AG04450 (cell line): ENCODE measurements at regions not wholly inside any gene's neighbourhood (a gene's known extent, or its start where the extent isn't known, plus 50 kb on each side); places are given as distances from the start of the nearest gene placed in this dataset.

Experiments
- CTCF ChIA-PET: fragments of 300-600, 350-600 bp; formaldehyde crosslinking; extraction: SDS; loops from one replicate; lab custom pipeline; 2022; ENCODE audit warnings: antibody characterized with exemption, inconsistent platforms; lab: Charles Lee
- POLR2A ChIA-PET: fragments of 350-600 bp; formaldehyde crosslinking; extraction: SDS; loops from one replicate; lab custom pipeline; 2021; ENCODE audit warnings: antibody characterized with exemption, inconsistent platforms; lab: Yijun Ruan, JAX
- DNase-seq: peaks from one replicate; pipeline ENCODE4 v3.0.0-alpha.2; 2011; ENCODE audit warnings: low read depth, low spot score
- H3K27ac ChIP-seq: one replicate; pipeline ENCODE4 v1.5.1; 2012; ENCODE audit warnings: low read depth, low read length, control low read depth
- H3K27me3 ChIP-seq: one replicate; pipeline ENCODE4 v1.6.0; 2012; ENCODE audit warnings: low read length; ENCODE audit not compliant: control insufficient read depth, insufficient read depth
- H3K4me3 ChIP-seq: 2 replicates; pipeline ENCODE4 v1.5.1; 2011; ENCODE audit warnings: mild to moderate bottlenecking, low read depth, low read length, control low read depth
- H3K9me3 ChIP-seq: 2 replicates; pipeline ENCODE4 v1.5.1; 2012; ENCODE audit warnings: low read length; ENCODE audit not compliant: control insufficient read depth, insufficient read depth
- TF ChIP-seq, protein P1 (sequence below): IDR thresholded peaks from 2 replicates; pipeline ENCODE4 v1.5.1; 2011; ENCODE audit warnings: low read depth, low read length, control low read depth, inconsistent platforms

DNA sequence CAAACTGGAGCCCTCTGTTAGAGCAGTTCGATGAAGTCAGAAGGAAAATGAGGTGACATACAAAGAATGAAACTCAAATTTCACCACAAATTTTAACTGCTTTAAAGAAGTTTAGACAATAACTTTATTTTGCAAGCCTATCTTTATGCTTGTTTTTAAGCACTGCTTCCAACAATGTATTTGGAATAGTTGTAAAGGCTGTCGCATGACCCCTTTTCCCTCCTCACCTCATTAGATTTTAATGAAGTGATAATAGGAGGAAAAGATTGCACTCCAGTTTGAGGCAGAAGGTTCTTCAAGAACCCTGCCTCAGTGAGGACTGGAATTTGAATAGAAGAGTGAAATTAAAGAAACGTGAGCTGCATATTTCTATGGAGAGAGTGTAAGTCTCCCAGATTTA, 386.1 kb upstream of the NR3C2 start:
- CTCF ChIA-PET: no interaction called here
- POLR2A ChIA-PET: no interaction called here

DNA sequence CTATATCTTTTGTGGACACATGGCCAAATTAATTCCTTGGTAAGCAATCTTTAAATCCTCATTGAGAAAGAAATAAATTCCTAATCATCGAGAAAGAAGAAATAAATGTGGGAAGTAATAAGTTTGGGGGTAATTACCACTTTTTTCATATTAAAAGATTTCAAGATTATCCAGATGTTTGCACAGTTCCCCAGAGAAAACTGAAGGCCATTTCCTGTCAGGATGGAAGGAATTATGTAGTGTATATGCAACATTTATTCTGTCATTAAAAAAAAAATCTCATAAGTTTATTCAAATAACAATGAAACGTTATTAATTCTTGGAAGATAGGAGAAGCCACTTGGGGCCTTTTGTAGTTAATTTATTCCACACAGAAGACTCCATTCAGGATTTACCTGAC, 385.6 kb upstream of the NR3C2 start:
- CTCF ChIA-PET: no interaction called here
- POLR2A ChIA-PET: no interaction called here
- no peaks in the 10 kb centered on the region; the same call in 1 of the 2 replicates for H3K9me3 ChIP-seq
- TF ChIP-seq, protein P1, sequence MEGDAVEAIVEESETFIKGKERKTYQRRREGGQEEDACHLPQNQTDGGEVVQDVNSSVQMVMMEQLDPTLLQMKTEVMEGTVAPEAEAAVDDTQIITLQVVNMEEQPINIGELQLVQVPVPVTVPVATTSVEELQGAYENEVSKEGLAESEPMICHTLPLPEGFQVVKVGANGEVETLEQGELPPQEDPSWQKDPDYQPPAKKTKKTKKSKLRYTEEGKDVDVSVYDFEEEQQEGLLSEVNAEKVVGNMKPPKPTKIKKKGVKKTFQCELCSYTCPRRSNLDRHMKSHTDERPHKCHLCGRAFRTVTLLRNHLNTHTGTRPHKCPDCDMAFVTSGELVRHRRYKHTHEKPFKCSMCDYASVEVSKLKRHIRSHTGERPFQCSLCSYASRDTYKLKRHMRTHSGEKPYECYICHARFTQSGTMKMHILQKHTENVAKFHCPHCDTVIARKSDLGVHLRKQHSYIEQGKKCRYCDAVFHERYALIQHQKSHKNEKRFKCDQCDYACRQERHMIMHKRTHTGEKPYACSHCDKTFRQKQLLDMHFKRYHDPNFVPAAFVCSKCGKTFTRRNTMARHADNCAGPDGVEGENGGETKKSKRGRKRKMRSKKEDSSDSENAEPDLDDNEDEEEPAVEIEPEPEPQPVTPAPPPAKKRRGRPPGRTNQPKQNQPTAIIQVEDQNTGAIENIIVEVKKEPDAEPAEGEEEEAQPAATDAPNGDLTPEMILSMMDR: no peak
- no peak overlapping the region for H3K27ac ChIP-seq
- no peak overlapping the region for H3K4me3 ChIP-seq
- no peak for DNase-seq
- H3K27me3 ChIP-seq: no peaks in the 10 kb centered on the region

More for the DNA sequence above, 386.1 kb upstream of the NR3C2 start:
- Histone ChIP-seq H3K9me3 (no peaks in the 10 kb centered on the region; the same call in 1 of the 2 replicates), H3K27me3 (no peaks in the 10 kb centered on the region), H3K4me3 (no peak overlapping the region), H3K27ac (no peak overlapping the region)
- TF ChIP-seq, protein P1: no peak
- no peak for DNase-seq

DNA sequence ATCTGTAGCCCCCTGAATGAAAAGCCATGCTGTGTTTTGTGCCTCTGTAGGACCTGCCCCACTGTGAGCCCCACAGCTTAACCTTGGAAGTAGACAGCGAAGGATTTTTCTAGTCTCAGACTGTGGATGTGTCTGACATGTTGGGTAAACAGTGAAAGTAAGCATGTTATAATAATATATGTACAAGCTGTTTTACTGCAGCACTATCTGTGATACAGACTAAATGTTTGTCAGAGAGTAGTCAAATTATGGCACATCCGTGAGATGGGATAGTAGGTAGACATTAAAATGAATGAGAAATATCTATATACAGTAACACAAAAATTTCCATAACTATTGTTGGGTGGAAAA, 381.2 kb upstream of the NR3C2 start:
- no peaks in the 10 kb centered on the region for H3K27me3 ChIP-seq
- TF ChIP-seq, protein P1: no peak
- CTCF ChIA-PET: no interaction called here

DNA sequence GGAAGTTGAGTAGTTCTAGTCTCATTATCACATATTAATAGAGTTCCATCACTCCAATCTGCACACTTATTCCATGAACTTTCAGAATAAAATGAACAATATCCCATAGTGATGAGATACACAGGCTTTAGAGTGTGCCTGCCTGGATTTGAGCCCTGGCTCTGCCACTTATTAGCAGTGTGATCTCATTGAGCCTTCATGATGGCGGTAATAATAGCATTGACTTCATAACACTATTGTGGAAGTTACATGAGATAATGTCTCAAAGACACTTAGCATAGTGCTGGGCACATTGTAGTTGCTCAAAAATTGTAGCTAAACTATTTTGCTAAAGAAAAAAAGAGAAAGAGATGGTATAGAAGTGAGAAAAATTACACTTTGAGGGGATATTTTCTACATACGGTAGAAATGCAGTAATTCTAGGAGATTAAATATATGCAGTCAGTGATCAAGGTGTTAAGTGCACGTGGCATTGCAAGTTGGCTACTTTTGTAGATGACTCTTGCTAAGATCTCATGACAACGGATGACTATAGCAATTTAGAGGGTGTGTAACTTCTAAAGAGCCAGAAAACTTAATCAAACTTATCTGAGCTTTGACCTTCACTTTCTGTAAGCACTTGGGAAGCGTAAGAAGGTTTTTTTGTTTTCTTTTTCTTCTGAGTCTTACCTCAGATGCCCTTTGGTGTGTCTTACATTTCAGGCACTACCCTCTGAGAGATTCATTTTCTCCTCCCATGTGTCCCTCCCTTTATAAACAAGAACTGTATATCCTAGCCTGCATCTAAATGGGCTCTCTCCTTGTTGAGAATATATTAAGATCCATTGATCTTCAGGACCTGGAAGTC, 380.6 kb upstream of the NR3C2 start:
- no peak for DNase-seq
- no peak overlapping the region for H3K4me3 ChIP-seq
- H3K9me3 ChIP-seq: no peaks in the 10 kb centered on the region; the same call in 1 of the 2 replicates
- POLR2A ChIA-PET: no interaction called here
- no peak overlapping the region for H3K27ac ChIP-seq
- TF ChIP-seq, protein P1: no peak
- no peaks in the 10 kb centered on the region for H3K27me3 ChIP-seq
- CTCF ChIA-PET: no interaction called here

More for the DNA sequence above, 381.2 kb upstream of the NR3C2 start:
- DNase-seq: no peak
- Histone ChIP-seq H3K9me3 (no peaks in the 10 kb centered on the region; the same call in 1 of the 2 replicates), H3K27ac (no peak overlapping the region), H3K4me3 (no peak overlapping the region)
- POLR2A ChIA-PET: no interaction called here

DNA sequence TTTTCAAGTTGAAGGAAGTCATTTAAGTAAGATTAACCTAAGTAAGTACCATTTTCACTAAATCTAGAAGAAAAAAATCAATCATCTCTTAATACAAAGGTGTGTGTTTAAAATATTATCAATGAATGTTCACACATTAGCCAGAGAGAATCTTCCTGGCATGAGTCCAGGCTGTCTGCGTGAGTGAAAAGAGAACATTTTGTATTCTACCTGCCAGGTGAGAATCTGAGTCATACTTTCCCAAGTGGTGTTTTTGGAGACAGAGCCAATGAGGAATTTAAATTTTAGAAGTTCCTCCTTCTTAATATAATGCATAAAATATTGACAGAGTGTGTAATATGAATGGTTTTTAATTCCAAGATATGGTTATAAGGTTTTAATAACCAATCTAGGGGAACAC, 371.8 kb upstream of the NR3C2 start:
- CTCF ChIA-PET: no interaction called here
- Histone ChIP-seq H3K27ac (no peak overlapping the region), H3K27me3 (no peaks in the 10 kb centered on the region), H3K4me3 (no peak overlapping the region), H3K9me3 (no peaks in the 10 kb centered on the region)
- POLR2A ChIA-PET: no interaction called here
- TF ChIP-seq, protein P1: no peak
- no peak for DNase-seq
